ENCODE measurements at regions not wholly inside any gene's neighbourhood (a gene's known extent, or its start where the extent isn't known, plus 50 kb on each side); places are given as distances from the start of the nearest gene placed in this dataset.
A peak's percentile ranks its signal among the peaks of the same experiment; 100 is the strongest.

DNA sequence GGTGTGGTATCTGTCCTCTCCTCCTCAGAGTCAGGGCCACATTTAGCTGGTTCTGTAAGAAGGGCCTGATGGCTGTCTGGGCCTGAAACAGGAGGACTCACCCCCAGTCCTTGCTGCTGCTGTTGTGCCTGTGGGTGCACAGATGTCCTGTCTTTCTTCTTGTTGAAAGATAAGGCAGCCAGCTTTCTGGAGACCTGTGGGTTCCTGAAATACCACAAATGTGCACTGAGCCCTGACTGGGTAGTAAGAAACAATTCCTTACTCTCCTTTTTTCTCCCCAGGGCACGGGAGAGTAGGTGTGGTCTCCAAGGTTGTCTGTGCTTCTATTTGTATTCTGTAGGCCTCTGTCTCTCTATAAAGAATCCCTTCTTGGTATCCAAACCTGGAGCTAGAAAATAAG lies 96.2 kb upstream of the DLX2 start:
- no peak for DNase-seq (ENCODE audit: low read depth)
- TF ChIP-seq, protein P1, sequence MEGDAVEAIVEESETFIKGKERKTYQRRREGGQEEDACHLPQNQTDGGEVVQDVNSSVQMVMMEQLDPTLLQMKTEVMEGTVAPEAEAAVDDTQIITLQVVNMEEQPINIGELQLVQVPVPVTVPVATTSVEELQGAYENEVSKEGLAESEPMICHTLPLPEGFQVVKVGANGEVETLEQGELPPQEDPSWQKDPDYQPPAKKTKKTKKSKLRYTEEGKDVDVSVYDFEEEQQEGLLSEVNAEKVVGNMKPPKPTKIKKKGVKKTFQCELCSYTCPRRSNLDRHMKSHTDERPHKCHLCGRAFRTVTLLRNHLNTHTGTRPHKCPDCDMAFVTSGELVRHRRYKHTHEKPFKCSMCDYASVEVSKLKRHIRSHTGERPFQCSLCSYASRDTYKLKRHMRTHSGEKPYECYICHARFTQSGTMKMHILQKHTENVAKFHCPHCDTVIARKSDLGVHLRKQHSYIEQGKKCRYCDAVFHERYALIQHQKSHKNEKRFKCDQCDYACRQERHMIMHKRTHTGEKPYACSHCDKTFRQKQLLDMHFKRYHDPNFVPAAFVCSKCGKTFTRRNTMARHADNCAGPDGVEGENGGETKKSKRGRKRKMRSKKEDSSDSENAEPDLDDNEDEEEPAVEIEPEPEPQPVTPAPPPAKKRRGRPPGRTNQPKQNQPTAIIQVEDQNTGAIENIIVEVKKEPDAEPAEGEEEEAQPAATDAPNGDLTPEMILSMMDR (IDR thresholded peaks at IDR 0.05; ENCODE audit: control insufficient read depth, extremely low read depth, insufficient read depth), result no peak
- no peak overlapping the region for H3K4me3 ChIP-seq (ENCODE audit: low read depth, low read length)

DNA sequence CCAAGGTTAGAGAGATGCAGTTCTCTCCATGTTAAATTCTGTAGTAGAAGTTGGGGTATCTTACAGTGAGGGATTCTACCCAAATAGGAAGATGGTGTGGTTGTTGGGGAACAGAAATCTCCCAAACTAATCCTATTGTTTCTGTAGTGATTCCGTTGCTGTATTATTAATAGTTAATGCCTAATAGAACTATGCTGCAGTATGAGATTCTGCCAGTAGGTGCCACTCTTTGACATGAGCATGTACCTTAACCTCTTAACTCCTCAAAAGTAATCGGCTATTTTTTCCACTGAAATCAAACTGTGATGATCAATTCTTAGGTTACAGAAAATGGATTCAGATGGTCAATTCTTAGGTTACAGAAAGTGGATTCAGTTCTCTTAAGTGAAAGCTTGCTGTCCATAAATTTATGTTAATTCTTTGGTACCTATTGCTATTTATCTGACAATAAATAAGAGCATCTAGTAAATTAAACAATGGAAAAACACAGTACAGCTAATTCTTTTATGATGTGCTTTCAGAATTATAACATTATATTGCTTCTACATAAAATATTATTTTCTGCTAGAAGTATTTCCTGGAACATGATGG lies 97.9 kb upstream of the DLX2 start:
- H3K4me3 ChIP-seq (ENCODE audit: low read depth, low read length), result no peak overlapping the region
- TF ChIP-seq, protein P1 (IDR thresholded peaks at IDR 0.05; ENCODE audit: control insufficient read depth, extremely low read depth, insufficient read depth), result peak; percentile 48
- DNase-seq (ENCODE audit: low read depth), result peak; percentile 18

DNA sequence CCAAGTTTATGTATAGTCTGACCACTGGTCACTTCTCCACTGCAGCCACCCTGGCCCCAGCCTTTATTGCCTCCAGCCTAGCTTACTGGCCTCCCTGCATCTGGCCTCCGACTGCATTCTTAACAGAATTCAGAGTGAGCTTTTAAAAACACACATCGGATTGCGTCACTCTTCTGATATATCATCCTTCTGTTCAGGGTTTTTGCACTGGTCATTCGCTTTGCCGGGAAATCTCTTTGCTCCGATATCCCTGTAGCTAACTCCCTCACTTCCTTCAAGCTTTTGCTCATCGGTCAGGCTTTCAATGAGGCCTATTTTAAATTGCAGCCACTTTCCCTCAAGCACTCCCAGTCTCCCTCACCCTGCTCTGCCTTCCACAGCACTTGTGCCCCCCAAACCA lies 101.6 kb upstream of the DLX2 start:
- no peak overlapping the region for H3K4me3 ChIP-seq (ENCODE audit: low read depth, low read length)
- no peak for DNase-seq (ENCODE audit: low read depth)
- TF ChIP-seq, protein P1 (IDR thresholded peaks at IDR 0.05; ENCODE audit: control insufficient read depth, extremely low read depth, insufficient read depth), result no peak

DNA sequence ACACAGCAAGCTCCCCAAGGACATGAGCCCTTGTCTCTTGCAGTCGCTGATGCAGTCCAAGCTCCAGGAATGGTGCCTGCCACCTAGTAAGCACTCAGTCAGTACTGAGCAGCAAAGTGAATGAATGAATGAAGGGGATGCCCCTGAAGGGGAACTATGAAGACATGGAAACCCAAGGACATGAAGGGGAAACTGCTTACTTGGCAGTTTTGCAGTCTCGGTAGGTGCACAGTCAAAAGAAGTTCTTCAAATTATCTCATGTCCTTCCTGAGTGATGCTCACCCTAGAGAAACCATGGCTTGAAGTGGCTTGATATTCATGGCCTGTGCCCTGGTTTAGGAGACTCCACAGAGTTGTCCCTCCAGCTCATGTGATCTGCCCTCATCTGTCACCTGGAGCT lies 102.1 kb upstream of the DLX2 start:
- no peak for DNase-seq (ENCODE audit: low read depth)
- H3K4me3 ChIP-seq (ENCODE audit: low read depth, low read length), result no peak overlapping the region
- TF ChIP-seq, protein P1 (IDR thresholded peaks at IDR 0.05; ENCODE audit: control insufficient read depth, extremely low read depth, insufficient read depth), result no peak

DNA sequence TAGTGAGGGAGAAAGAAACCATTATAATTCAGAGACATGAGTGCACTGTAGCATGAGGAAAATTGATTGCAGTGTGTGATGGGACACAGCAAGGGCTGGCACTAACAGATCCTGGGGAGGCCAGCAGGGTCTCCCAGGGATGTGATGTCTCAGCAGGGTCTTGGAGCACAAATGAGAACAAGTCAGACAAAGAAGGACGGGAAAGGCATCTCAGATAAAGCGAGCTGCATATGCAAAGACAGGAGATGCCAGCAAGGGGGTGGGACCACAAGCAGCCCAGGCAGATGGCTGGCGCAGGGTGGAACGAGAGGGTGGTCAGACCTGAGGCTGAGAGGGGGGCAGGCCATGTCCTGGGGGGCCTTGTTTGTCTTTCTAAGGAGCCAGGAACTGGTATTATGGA lies 102.6 kb upstream of the DLX2 start:
- TF ChIP-seq, protein P1 (IDR thresholded peaks at IDR 0.05; ENCODE audit: control insufficient read depth, extremely low read depth, insufficient read depth), result no peak
- no peak overlapping the region for H3K4me3 ChIP-seq (ENCODE audit: low read depth, low read length)
- DNase-seq (ENCODE audit: low read depth), result no peak

DNA sequence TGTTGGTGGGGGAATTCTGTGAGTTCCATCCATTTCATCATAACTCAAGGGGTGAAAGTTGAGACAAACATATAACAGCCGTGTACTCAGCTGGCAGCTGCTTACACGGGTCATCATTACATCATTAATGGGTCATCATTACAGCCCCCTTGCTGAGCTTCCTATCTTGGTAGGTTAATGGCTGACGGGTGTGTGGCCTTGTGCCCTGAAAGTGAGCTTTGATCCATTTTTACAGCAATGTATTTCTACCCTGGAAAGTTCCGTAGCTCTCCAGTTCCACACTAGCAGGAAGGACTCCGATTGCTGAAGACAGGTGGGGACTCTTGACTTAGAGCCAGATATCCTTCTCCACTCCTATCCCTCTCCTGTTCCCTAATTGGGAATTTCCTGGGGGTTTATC lies 105.2 kb upstream of the DLX2 start:
- TF ChIP-seq, protein P1 (IDR thresholded peaks at IDR 0.05; ENCODE audit: control insufficient read depth, extremely low read depth, insufficient read depth), result no peak
- no peak for DNase-seq (ENCODE audit: low read depth)
- H3K4me3 ChIP-seq (ENCODE audit: low read depth, low read length), result no peak overlapping the region

DNA sequence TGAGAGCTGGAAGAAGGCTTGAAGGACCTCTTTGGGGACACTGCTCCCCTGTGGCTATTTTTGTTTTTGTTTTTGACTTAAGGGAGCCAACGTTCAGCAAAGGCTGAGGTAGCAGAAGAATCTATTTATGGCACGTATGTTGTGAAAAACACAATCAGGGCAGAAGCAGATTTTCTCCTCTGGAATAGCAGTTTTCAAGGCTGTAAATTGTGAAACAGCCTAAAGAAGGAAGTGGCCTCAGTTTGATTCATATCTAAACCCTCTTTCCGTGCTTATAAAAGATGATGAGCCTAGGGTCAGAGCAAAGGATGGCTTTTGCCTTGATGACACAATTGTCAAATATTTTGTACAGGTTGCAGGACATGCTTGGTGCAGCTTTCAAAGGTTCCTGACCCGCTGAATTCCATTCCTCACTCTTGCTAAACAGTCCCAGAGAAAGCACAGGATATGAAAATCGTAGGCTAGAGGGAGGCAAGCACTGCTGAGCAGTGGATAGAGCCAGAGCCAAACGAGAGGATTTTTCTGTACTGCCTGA lies 106.2 kb upstream of the DLX2 start:
- TF ChIP-seq, protein P1 (IDR thresholded peaks at IDR 0.05; ENCODE audit: control insufficient read depth, extremely low read depth, insufficient read depth), result no peak
- DNase-seq (ENCODE audit: low read depth), result no peak
- no peak overlapping the region for H3K4me3 ChIP-seq (ENCODE audit: low read depth, low read length)
